AG09309 (cell line): ENCODE measurements at regions not wholly inside any gene's neighbourhood (a gene's known extent, or its start where the extent isn't known, plus 50 kb on each side); places are given as distances from the start of the nearest gene placed in this dataset.

ENCODE experiments used
- DNase-seq: peaks from one replicate; pipeline ENCODE4 v3.0.0-alpha.2; 2010; ENCODE audit warnings: low read depth
- H3K4me3 ChIP-seq: 2 replicates; pipeline ENCODE4 v1.5.1; 2011; ENCODE audit warnings: mild to moderate bottlenecking, low read depth, low read length, moderate library complexity; ENCODE audit not compliant: control insufficient read depth
- CTCF ChIP-seq: IDR thresholded peaks from 2 replicates; pipeline ENCODE4 v1.5.1; 2011; ENCODE audit warnings: mild to moderate bottlenecking, low read depth, low read length, inconsistent platforms; ENCODE audit not compliant: insufficient read depth, control insufficient read depth; ENCODE audit errors: missing control alignments

- no peak overlapping the region for H3K4me3 ChIP-seq
- no peak for DNase-seq
- TF ChIP-seq CTCF, result no peak
Observed at GRCh38 chr4:75126058-75126457, 193.1 kb downstream of the PARM1 start.

- TF ChIP-seq CTCF, result no peak
Observed at GRCh38 chr4:75122424-75123014, 189.6 kb downstream of the PARM1 start.

GRCh38 chr4:75118739-75119138 is 185.8 kb downstream of the PARM1 start:
- no peak for TF ChIP-seq CTCF
- no peak for DNase-seq
- no peak overlapping the region for H3K4me3 ChIP-seq

More at GRCh38 chr4:75122424-75123014, 189.6 kb downstream of the PARM1 start:
- no peak overlapping the region for H3K4me3 ChIP-seq
- DNase-seq, result no peak

GRCh38 chr4:75110061-75110460 is 177.1 kb downstream of the PARM1 start:
- no peak for TF ChIP-seq CTCF
- H3K4me3 ChIP-seq, result no peak overlapping the region
- DNase-seq, result no peak

GRCh38 chr4:75107755-75108612 is 175.1 kb downstream of the PARM1 start:
- no peak for DNase-seq
- TF ChIP-seq CTCF, result no peak
- no peak overlapping the region for H3K4me3 ChIP-seq

GRCh38 chr4:75102787-75103085 is 169.8 kb downstream of the PARM1 start:
- no peak for DNase-seq
- TF ChIP-seq CTCF, result no peak
- no peak overlapping the region for H3K4me3 ChIP-seq
